ENCODE measurements at regions not wholly inside any gene's neighbourhood (a gene's known extent, or its start where the extent isn't known, plus 50 kb on each side); places are given as distances from the start of the nearest gene placed in this dataset.

DNA sequence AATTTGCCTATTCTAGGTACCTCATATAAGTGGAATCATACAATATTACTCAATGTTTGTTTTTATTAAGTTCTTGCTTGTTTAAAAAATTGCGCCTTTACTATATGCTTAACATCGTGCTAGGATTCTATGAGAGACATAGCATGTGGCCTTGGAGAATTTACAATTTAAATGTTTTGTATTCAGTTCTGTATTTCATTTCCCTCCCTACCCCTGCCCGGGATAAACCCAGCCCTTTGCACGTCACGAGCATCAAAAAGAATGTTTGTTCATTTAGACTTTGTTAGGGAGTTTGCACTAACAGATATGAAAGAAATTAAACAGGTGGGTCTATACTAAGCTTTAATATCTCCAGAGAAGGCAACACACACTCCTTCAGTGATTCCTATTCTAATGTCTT, 75.7 kb downstream of the C18orf54 start:
- Histone ChIP-seq H3K27ac (no peak overlapping the region), H3K4me3 (no peak overlapping the region), H3K27me3 (no peaks in the 10 kb centered on the region), H3K36me3 (no peaks in the 10 kb centered on the region), H3K9me3 (no peaks in the 10 kb centered on the region), H3K4me1 (no peaks in the 10 kb centered on the region)
- no peak for DNase-seq (ENCODE audit: extremely low spot score in 2 of 2)
- intact Hi-C loops (cut with DNase I): no loop called here
- TF ChIP-seq, protein P1, sequence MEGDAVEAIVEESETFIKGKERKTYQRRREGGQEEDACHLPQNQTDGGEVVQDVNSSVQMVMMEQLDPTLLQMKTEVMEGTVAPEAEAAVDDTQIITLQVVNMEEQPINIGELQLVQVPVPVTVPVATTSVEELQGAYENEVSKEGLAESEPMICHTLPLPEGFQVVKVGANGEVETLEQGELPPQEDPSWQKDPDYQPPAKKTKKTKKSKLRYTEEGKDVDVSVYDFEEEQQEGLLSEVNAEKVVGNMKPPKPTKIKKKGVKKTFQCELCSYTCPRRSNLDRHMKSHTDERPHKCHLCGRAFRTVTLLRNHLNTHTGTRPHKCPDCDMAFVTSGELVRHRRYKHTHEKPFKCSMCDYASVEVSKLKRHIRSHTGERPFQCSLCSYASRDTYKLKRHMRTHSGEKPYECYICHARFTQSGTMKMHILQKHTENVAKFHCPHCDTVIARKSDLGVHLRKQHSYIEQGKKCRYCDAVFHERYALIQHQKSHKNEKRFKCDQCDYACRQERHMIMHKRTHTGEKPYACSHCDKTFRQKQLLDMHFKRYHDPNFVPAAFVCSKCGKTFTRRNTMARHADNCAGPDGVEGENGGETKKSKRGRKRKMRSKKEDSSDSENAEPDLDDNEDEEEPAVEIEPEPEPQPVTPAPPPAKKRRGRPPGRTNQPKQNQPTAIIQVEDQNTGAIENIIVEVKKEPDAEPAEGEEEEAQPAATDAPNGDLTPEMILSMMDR (IDR thresholded peaks at IDR 0.05): no peak
- TF ChIP-seq POLR2A (IDR thresholded peaks at IDR 0.05) (no peak), POLR2AphosphoS5 (IDR thresholded peaks at IDR 0.05; ENCODE audit: insufficient read depth in 1 of 2, low read depth in 1 of 2) (no peak)

DNA sequence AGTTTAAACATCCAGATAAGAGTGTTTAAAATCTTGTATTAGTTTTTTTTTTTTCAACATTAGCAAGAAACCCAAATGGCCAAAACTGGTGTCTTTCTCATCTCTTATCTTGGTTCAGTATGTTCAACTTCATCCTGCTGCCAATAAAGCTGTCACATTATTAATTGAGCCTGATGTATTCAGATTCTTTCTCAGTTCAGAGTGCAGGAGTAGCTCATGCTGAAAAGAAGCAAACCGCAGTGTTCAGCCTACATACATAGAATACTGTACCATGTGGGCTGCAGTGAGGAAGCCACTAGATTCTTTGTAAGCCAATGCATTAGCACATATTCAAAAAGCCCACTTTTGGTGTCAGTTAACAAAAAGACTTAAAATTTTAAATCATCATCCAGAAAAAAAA, 76.2 kb downstream of the C18orf54 start:
- intact Hi-C loops (cut with DNase I): no loop called here
- TF ChIP-seq POLR2A (IDR thresholded peaks at IDR 0.05): no peak
- TF ChIP-seq, protein P1 (IDR thresholded peaks at IDR 0.05): no peak
- no peak for TF ChIP-seq POLR2AphosphoS5 (IDR thresholded peaks at IDR 0.05; ENCODE audit: insufficient read depth in 1 of 2, low read depth in 1 of 2)
- Histone ChIP-seq H3K27me3 (no peaks in the 10 kb centered on the region), H3K9me3 (no peaks in the 10 kb centered on the region), H3K27ac (no peak overlapping the region), H3K36me3 (no peaks in the 10 kb centered on the region), H3K4me3 (no peak overlapping the region), H3K4me1 (no peaks in the 10 kb centered on the region)
- DNase-seq (ENCODE audit: extremely low spot score in 2 of 2): no peak

DNA sequence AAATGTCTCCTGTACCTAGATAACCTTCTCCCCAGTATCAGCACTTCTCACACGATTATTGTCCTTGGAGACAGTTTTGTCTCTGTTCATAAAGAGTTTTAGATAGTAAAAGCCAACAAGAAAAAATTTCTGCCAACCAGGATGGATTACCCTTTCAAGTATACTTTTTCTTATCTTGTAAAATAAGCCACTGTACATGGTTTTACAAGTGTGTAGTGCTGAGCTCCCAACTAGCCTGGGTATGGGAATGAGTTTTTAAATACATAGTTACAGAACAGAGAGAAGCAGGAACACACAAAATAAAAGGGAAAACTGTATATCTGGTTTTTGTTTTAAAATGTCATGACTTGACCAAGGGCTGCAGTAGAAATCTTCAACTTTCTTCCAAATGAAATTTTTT, 76.7 kb downstream of the C18orf54 start:
- no peaks in the 10 kb centered on the region for H3K27me3 ChIP-seq
- H3K27ac ChIP-seq: no peak overlapping the region
- TF ChIP-seq POLR2A (IDR thresholded peaks at IDR 0.05) (no peak), POLR2AphosphoS5 (IDR thresholded peaks at IDR 0.05; ENCODE audit: insufficient read depth in 1 of 2, low read depth in 1 of 2) (no peak)
- TF ChIP-seq, protein P1 (IDR thresholded peaks at IDR 0.05): no peak
- intact Hi-C loops (cut with DNase I): no loop called here
- no peak overlapping the region for H3K4me3 ChIP-seq
- H3K9me3 ChIP-seq: no peaks in the 10 kb centered on the region
- no peaks in the 10 kb centered on the region for H3K36me3 ChIP-seq
- H3K4me1 ChIP-seq: no peaks in the 10 kb centered on the region
- DNase-seq (ENCODE audit: extremely low spot score in 2 of 2): no peak

DNA sequence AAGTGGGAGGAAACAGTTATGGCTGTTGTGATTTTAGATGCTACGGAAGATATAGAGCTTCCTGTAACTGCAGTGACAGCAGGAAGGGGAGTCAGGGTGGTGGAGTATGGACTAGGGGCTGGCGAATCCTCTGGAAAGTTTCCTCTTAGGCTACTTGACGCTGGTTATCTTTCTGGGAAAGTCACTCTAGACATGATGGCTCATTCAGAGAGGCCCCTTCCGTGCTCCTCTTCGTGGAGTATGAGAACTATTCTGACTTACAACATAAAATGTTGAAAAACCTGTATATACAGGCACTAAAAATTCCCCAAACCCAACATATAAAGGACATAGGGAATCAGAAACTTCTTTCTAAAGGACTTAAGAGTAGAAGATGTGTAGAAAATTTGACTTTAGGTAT, 78.8 kb downstream of the C18orf54 start:
- Histone ChIP-seq H3K9me3 (no peaks in the 10 kb centered on the region), H3K4me1 (no peaks in the 10 kb centered on the region), H3K36me3 (no peaks in the 10 kb centered on the region), H3K27me3 (no peaks in the 10 kb centered on the region), H3K27ac (no peak overlapping the region), H3K4me3 (no peak overlapping the region)
- TF ChIP-seq, protein P1 (IDR thresholded peaks at IDR 0.05): no peak
- TF ChIP-seq POLR2AphosphoS5 (IDR thresholded peaks at IDR 0.05; ENCODE audit: insufficient read depth in 1 of 2, low read depth in 1 of 2) (no peak), POLR2A (IDR thresholded peaks at IDR 0.05) (no peak)
- DNase-seq (ENCODE audit: extremely low spot score in 2 of 2): no peak
- intact Hi-C loops (cut with DNase I): no loop called here

DNA sequence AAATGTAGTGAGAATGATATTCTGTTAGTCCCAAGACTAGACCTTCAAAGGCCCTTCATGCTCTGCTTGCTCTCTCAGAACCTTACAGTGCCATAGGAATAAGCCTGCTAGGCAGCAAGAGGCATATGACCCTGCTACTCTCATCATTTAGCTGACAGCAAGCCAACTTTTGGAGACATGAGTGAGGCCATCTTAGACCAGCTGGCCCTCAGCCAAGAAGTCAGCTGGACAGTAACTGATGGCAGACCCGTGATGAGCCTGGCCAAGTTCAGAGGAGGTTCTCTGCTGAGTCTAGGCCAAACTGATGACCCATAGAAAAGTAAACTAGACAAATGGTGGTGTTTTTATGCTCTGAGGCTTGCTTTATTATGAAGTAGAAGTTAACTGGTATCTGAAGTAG, 82.6 kb downstream of the C18orf54 start:
- DNase-seq (ENCODE audit: extremely low spot score in 2 of 2): no peak
- Histone ChIP-seq H3K27ac (no peak overlapping the region), H3K27me3 (no peaks in the 10 kb centered on the region), H3K4me1 (no peaks in the 10 kb centered on the region), H3K9me3 (no peaks in the 10 kb centered on the region), H3K36me3 (no peaks in the 10 kb centered on the region), H3K4me3 (no peak overlapping the region)
- intact Hi-C loops (cut with DNase I): no loop called here
- no peak for TF ChIP-seq POLR2A (IDR thresholded peaks at IDR 0.05)

Data from vagina (tissue), 2 donors.